ENCODE measurements at regions not wholly inside any gene's neighbourhood (a gene's known extent, or its start where the extent isn't known, plus 50 kb on each side); places are given as distances from the start of the nearest gene placed in this dataset.

DNA sequence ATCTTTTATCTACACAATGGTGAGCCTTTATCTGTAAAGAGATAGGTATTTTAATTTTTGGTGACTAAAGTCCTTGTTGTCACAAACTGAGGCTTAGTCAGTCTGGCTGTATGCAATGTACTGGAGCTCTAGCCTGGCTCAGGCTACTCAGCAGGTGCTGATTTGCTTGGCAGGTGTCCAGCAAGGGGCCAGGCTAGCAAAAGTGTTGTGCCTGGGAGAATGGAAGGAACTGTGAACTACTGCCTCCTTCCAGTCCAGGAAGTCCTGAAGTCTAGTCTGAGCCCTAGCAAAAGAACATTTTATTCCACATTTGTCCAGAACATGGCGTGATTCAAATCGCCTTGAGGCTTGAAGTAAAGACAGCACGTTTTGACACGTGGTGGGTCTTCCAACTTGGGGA lies 260.5 kb downstream of the CCDC85A start:
- peak; percentile 19 for DNase-seq

DNA sequence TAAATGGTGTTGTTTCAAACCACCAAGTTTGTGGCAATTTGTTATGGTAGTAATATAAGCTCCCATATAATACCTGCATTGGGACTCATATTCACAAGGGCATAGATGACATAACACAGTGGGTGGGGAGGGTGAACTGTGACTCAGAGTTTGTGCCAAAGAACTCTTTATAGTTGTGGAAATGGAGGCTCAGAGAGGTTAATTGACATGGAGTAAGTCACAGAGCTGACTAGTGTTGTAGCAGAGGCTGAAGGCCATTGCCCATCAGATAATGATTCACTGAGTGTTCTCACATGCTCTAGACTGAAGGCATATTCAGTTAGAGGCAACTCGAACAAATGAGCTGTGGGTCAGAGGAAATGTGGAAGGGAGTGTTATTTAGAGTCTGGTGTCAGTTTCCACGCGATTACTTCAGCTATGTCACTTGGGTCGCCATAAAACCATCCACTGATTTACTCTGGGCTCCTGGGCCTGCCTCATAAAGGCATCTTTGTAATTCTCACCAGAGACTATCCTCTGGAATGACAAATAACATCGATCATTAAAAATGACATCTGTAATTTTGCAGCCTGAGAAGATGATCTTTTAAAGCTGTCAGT lies 264.7 kb downstream of the CCDC85A start:
- peak; percentile 29 for DNase-seq

DNA sequence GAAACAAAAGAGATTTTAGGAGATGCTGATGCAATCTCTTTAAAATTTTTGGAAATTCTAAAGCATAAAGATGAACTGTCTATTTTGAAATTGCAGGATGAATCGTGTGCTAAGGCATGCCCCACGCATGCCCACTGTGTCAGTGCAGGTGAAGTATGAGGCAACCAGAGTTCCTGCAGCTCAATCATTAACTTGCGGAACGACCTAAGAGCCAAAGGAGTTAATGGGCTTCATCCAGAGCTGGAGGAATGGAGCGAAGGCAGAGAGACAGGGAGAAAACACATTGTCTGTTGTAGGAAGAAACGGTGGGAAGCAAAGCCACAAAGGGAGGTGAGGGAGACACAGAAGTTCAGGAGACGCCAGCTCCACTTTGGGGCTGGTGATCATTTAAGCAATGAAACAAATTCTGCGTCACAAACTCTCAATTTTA lies 265.2 kb downstream of the CCDC85A start:
- DNase-seq, result peak; percentile 11

DNA sequence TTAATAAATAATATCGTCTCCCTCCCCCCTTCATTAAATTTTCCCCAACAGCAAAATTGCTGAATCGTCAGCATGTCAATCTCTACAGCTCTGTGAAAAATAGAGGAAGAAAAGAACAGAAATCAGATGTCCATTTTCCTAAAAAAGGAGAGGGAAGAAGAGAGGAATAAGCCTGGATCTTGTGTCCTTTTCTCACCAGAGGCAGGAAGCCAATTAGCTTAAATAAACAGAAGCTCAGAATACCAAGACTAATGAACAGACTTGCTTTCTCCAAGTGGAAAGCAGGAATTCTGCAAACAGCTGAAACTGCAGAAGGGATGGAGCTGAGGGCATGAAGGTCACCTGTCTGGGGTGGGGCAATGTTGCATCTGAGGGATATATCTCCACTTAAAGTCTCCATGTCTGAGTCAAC lies 265.7 kb downstream of the CCDC85A start:
- no peak for DNase-seq

DNA sequence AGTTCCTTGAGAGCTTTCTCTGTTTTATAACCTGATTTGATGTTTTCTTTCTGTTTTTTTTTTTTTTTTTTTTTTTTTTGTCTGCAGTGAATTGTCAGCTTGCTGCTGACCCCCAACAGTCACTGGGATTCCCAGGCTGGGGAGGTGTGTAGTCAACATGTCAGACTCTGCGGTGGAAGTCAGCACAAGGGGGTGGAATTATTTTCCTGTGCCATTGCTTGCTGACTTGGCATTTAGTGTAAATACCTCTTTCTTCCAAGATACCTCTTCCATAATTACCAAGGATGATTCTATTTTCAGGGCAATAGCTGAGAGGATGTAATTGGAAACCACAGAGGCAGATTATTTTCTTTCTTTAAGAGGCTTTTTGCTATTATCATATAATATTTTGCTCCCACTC lies 266.3 kb downstream of the CCDC85A start:
- DNase-seq, result no peak

DNA sequence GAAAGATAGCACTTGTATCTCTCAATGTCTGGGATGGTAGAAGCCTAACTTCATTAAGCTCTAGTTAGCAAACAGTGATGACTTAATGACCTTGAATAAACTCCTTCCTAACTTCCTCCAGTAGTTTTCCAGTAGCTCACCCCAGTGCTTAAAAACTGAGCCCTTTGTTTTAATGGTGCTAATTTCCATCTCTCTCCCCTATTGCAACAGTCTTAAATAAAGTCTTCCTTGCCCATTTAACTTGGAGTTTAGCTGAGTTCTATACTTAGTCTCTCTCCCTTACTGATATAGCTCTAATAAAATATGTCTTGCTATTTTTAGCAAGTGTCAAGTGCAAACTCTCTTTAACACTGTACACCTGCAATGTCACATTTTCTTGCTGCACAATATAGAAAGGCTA lies 267.0 kb downstream of the CCDC85A start:
- DNase-seq, result no peak

DNA sequence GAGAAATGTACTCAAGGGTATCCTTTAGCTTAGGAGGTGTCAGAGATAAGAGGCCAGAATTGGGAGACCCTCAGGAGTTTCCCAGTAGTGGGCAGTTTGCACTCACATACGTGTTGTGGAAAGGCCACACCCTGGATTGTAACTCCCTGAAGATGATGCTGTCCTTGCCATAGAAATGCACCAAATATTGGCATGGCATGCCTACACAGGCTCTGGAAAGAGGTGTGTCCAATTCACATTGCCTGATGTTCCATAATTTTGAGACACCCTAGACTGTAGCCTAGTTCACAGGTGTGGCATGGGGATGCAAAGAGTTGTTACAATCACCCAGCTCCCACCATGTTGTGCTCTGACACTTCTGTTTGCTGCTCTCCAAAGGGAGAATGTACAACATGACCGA lies 271.9 kb downstream of the CCDC85A start:
- DNase-seq, result no peak

DNA sequence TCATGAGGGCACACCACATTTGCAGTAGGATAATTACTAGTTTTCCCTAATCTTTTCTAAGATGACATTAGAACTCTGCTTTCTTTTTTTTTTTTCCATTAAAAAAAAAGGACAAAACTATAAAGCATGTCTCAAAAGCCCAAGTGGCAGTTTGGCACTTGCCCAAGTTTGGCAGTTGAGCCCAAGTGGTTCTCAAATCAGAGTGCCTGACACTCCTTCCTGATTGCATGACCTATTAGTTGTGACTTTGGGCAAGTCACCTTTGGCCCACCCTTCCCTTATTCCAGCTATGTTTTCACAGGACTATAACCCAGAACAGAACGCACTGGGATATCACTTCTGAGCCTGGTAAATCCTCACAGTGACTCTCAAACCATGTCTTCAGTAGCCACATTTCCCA lies 273.0 kb downstream of the CCDC85A start:
- no peak for DNase-seq

DNA sequence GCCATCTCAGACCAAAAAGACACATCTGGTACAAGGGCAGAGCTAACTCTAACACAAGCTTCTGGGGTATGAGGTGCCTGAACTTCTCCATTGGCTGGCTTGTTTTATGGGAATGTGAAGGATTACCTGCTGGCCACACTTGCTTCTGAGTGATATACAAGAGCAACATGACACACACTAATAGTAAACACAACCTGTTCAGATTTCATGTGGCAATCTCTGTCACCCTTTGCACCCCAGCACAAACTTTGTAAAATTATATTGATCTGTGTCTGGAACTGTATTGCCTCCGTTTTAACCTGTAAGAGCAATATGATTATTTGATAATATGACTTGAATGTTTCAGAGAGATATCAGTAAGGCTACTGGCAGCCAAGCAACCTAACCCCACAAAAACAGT lies 276.7 kb downstream of the CCDC85A start:
- no peak for DNase-seq

DNA sequence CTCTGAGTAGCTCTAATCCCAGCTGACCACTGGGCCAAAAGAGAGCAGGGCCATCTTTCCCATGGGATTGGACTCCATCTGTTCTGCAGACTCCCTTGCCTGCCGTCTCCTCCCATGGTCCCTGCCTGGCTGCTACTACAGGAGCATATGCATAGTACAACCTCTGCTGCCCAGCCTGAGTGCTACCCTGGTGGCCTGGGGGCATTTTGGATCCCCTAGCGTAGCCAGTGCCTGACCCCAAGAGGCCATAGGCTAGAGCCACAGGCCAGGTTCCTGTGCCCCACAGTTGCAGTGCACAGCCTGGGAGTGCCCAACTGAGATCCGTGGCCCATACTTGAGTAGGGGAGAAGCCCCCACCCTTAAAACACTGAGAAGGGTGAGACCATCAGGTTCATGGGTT lies 280.3 kb downstream of the CCDC85A start:
- DNase-seq, result no peak

DNA sequence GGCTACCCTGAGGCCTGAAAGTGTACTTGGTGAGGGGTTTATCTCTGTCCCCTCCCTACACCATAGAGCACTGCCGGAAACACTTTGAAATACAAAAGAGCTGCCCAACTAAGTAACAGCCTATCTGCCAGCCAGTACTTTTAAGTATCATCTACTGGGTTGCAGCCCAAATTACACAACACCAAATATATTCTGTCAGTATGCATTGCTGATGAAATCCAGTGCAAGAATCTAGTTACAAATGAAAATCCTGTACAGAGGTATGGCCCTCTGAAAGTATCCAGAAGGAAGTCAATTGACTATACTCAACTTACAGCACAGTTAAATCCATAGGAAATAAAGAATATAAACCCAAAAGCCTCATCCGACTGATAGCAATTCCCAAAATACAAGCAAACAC lies 280.8 kb downstream of the CCDC85A start:
- peak; percentile 14 for DNase-seq

DNA sequence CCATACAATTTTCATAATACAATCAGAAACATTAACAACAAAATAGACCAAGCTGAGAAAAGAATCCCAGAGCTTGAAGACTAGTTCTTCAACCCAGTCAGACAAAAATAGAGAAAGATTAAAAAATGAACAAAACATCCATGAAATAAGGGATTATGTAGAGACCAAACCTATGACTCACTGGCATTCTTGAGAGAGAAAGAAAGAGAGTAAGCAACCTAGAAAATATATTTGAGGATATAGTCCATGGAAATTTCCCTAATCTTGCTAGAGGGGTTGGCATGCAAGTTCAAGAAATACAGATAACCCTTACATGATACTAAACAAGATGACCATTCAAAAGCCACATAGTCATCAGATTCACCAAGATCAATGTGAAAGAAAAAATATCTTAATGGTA lies 281.7 kb downstream of the CCDC85A start:
- DNase-seq, result peak; percentile 44

DNA sequence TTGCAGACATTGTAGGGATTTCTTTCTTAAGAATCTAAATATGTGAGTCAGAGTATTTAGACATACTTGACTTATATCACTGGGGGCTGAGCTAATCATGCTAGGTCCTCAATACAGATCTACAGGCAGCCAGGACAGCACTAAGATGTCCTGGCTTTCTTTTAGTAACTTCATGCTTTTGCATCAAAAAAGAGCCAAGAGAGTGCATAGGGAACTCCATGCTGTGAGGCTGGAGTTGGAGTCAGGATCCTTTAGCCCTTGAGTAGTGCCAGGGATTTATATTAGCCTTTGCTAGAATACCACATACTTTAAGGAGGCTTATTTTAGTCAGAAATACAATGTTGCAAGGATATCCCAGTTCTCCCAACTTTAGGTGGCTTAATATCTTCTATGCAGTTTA lies 289.7 kb downstream of the CCDC85A start:
- DNase-seq, result peak; percentile 2

DNA sequence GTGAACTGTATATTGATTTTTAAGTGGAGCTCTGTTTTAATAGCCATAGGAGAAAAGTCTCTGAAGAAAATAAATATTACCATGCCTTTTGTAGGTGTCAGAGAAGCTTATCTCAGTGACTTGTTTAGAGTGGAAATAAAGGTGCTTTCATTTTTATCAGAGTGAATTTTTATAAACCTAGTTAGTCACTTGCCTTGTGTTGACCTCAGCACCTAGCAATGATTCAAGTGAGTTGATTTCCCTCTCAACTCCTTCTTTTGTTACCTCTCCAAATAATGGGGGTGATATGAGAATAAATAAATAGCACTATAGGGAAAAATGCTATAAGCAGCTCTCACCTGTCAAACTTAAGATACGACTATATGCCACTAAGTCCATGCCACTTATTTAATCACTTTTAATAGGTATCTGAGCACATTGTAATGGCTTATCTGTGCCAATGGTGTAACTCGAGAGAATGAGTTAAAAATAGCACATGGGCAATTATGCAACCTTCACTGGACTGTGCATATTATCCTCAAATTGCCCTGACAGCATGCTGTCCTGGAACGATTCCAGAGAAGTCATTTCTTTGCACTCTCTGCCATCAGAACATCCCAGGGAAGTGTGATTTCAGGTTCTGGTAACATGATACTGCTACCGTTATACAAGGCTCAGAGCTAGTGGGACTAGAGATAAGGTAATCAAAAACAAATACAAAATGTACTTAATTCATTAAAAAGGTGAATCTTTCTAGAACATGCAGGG lies 290.8 kb downstream of the CCDC85A start:
- DNase-seq, result peak; percentile 62

DNA sequence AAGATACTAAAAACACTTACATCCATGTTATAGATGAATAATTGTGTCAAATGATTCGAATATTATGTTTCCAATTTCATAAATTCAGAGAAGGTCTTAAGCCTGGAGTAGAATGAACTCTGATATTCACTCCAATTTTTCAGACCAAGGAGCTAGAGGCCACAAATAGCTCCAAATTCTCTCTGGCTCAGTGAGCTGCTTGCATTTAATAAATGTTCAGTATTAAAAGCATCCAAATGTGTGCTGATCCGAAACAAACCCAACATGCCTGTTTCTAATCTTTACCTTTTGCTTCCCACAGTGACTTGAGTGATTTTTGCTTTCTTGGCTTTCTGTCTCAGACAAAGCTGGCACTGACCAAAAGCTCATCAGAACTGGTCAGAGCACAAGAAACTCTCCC lies 291.4 kb downstream of the CCDC85A start:
- no peak for DNase-seq

DNA sequence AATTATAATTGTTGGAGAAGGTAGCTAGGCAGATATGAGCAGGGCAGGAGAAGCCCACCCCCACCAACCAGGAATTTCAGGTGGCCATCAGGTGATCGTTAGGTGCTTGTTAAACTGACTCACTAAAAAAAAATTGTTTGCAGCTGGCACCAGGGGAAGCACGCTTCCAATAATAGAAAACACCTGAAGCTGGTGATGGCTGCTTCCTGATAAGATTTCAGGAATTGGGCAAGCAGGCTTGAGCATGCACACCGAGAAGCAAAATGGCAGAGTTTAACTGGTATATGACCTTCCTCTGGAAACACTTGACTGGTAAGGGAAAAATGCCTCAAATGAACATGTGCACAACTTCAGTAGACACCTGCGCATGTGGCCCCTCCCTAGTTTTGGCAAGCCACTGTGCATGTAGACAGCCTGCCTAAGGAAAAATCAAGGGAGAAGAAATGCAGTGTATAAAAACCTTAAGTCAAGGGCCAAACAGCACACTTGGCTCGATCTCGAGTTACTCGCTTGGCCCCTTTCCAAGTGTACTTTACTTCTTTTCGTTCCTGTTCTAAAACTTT lies 292.8 kb downstream of the CCDC85A start:
- no peak for DNase-seq

DNA sequence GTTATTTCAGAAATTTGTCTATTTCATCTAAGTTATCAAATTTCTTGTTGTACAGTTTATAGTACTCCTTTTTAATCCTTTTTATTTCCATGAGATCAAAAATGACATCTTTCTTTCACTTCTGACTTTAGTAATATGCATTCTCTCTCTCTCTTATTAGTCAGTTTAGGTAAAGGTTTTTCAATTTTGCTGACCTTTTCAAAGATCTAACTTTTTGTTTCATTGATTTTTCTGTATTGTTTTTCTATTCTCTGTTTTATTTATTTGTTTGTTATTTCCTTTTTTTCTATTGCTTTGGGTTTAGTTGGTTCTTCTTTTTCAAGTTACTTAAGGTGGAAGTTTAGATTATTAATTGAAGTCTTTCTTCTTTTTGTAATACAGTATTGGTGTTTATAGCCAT lies 294.2 kb downstream of the CCDC85A start:
- DNase-seq, result no peak

DNA sequence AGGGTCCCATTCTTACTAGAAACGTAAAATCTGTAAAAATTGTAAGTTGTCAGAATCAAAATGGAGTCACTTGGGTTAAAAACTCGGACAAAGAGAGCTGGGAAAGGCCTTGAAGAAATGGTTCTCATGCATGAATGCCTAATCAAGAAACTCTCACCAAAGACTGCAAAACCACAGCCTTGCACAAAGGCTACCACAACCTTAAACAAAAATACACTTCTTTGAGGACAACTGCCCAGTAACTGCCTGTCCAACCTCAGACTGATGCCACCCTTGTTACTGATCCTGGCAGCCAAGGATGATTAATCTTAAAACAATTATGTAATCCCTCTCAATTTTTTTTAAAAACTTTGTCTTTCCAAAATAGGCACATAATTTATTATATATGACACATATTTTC lies 299.3 kb downstream of the CCDC85A start:
- DNase-seq, result peak; percentile 24

DNA sequence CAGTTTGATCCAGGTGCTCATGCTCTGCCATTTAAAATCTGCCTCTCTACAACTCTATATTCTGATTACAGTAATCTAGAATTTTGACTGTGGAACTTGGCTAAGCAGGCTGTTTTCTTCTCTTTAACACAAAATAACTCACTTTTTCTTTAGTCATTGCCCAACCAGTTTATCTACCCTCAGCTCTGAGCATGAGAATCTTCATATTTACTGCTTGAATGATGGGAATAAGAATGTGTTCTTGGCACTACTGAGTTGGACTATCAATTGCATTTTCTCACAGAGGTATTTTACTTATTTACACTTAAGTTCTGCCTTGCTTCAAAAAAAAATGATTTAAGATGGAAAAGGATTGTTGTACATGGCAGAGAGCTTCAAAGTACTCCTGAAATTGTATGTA lies 301.1 kb downstream of the CCDC85A start:
- DNase-seq, result no peak

DNA sequence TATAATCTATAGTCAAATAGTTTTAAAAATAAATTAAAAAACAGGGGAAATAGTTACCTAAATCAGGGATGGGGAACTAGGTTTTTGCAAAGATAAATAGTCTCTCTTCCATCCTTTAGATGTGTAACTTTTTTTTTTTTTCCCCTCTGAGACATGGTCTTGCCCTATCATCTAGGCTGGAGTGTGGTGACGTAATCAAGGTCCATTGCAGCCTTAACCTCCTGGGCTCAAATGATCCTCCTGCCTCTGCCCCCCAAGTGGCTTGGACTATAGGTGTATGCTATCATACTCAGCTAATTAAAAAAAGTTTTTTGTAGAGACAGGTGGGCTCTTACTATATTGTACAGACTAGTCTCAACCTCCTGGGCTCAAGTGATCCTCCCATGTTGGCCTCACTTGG lies 316.5 kb downstream of the CCDC85A start:
- DNase-seq, result no peak

DNA sequence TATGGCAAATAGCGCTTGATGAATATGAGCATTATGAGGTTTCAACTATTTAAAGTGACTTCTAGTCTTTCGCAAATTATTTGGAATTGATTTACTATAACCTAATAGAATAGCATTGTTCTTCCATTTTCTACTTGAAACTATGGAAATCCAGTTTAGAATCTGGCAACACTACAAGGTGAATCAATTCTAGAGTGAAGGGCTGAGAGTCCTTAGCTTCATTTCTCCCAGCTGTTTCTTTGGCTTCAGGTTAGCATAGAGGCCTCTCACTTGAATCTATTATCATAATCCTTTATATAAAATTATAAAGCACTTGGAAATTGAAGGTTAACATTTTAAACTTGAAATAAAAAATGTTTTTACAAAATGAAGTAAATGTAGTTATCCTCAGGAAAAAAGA lies 318.8 kb downstream of the CCDC85A start:
- DNase-seq, result no peak

DNA sequence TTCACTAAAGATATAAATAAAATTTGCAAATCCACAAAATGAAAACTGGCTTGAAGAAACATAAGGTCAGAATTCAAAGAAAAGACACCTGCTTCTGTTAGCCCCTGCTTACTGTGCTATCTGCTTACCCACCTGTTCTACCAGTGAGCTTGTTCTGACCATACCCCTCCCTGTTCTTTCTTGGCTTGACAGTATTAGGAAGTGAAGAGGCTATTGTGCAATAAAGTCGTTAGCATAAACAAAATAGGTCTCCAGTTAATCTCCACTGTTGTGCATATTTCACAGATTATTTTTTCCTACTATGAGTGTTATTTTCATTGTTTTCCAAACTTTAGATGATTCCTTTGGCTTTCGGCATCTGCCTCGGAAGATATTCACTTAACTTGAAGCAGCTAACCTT lies 322.1 kb downstream of the CCDC85A start:
- no peak for DNase-seq

DNA sequence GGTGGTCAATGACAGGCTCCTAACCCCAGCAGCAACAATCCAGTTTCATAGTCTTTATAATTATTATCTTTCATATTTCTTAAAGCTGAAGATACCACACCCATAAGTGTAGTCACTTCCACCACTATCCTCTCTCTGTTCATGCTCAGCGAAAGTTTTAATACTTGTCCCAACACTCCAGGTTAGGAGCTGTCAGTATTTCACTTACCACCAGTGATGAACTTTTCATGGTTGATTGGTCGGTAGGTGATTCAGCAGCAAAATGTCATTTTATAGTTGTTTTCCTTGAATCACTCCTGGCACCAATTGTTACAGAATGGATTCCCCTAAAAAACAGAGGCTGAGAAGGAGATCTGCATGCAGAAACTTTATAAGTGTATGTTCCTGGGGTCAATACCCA lies 324.9 kb downstream of the CCDC85A start:
- DNase-seq, result no peak

DNA sequence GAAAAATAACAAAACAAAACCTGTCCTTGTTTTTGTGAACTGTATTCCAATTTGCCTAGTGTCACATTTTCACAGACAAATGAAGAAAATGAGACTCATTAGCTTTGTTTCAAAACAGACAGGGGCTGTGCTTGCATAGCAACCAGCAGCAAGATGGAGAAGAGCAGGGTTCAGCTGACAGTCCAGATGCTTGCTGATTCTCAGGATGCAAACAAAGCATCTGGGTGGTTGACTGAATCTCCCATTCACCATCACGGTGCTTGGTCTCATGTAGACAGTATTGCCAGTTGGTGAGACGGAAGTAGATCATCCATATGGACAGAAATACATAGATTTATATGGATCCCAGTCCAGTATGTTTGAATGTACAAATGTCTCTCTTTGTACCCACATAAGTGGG lies 326.8 kb downstream of the CCDC85A start:
- no peak for DNase-seq

DNA sequence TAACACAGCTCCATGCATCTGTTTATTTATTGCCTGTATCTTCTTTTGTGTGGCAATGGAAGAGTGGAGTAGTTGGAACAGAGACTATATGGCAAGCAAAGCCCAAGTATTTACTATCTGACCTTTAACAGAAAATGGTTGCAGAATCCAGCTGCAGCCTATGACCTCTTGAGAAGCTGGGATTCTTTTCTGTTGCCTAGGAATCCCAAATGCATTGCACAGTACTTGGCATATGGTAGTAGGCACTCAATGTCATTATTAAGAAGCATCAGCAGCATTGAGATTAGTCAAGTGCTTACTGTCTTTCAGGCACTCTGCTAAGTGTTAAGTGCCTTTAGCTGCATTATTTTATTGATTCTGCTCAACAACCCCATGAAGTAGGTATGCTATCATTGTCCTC lies 331.6 kb downstream of the CCDC85A start:
- no peak for DNase-seq

All from EL (cell line).